NT2/D1 (cell line): ENCODE measurements at regions not wholly inside any gene's neighbourhood (a gene's known extent, or its start where the extent isn't known, plus 50 kb on each side); places are given as distances from the start of the nearest gene placed in this dataset.

Experiments
- DNase-seq: peaks from one replicate; pipeline ENCODE4 v3.0.0-alpha.2; 2011; ENCODE audit warnings: low read depth, low spot score
- H3K27me3 ChIP-seq: 2 replicates; pipeline ENCODE4 v1.6.0; 2011; ENCODE audit warnings: mild to moderate bottlenecking; ENCODE audit not compliant: insufficient read length, insufficient read depth
- H3K36me3 ChIP-seq: 2 replicates; pipeline ENCODE4 v1.6.1; 2011; ENCODE audit warnings: mild to moderate bottlenecking, low read length, mixed read lengths; ENCODE audit not compliant: insufficient read depth, insufficient read length
- H3K4me1 ChIP-seq: 2 replicates; pipeline ENCODE4 v1.5.1; 2011; ENCODE audit not compliant: insufficient read depth, insufficient read length
- H3K4me3 ChIP-seq: 2 replicates; pipeline ENCODE4 v1.5.1; 2011; ENCODE audit warnings: low read depth; ENCODE audit not compliant: insufficient read length
- H3K9ac ChIP-seq: 2 replicates; pipeline ENCODE4 v1.6.0; 2011; ENCODE audit warnings: low read depth; ENCODE audit not compliant: insufficient read length
- H3K9me3 ChIP-seq: 2 replicates; pipeline ENCODE4 v1.5.1; 2011; ENCODE audit warnings: mild to moderate bottlenecking, low read length; ENCODE audit not compliant: insufficient read depth
- SUZ12 ChIP-seq: IDR thresholded peaks from 2 replicates; pipeline ENCODE4 v1.6.1; 2011; ENCODE audit not compliant: insufficient read length, insufficient read depth; ENCODE audit errors: extremely low read depth
- YY1 ChIP-seq: IDR thresholded peaks from 2 replicates; pipeline ENCODE4 v1.6.1; 2011; ENCODE audit not compliant: insufficient read length, insufficient read depth
- ZNF274 ChIP-seq: IDR thresholded peaks from 2 replicates; pipeline ENCODE4 v1.6.1; 2011; ENCODE audit warnings: mild to moderate bottlenecking, low read depth, low read length

GRCh38 chr6:82646231-82646615 lies 282.6 kb downstream of the TPBG start:
- no peak for DNase-seq
- Histone ChIP-seq H3K9me3 (no peaks in the 10 kb centered on the region), H3K27me3 (no peaks in the 10 kb centered on the region), H3K4me3 (no peak overlapping the region), H3K9ac (no peak overlapping the region), H3K4me1 (no peaks in the 10 kb centered on the region), H3K36me3 (no peaks in the 10 kb centered on the region)
- no peak for TF ChIP-seq SUZ12

GRCh38 chr6:82651845-82652335 lies 288.3 kb downstream of the TPBG start:
- Histone ChIP-seq H3K36me3 (no peaks in the 10 kb centered on the region), H3K9ac (no peak overlapping the region), H3K4me1 (no peaks in the 10 kb centered on the region), H3K4me3 (no peak overlapping the region), H3K27me3 (no peaks in the 10 kb centered on the region), H3K9me3 (no peaks in the 10 kb centered on the region)
- no peak for DNase-seq
- no peak for TF ChIP-seq ZNF274
- no peak for TF ChIP-seq YY1
- no peak for TF ChIP-seq SUZ12

- H3K4me1 ChIP-seq: no peaks in the 10 kb centered on the region
- H3K36me3 ChIP-seq: no peaks in the 10 kb centered on the region
- DNase-seq: no peak
- no peak overlapping the region for H3K4me3 ChIP-seq
- no peak overlapping the region for H3K9ac ChIP-seq
- no peaks in the 10 kb centered on the region for H3K27me3 ChIP-seq
- peaks cover 4% of the 10 kb centered on the region; the same call in 1 of the 2 replicates for H3K9me3 ChIP-seq
- no peak for TF ChIP-seq ZNF274
- TF ChIP-seq SUZ12: no peak
- TF ChIP-seq YY1: no peak
Observed at GRCh38 chr6:82679232-82679631, 315.6 kb downstream of the TPBG start.

- Histone ChIP-seq H3K4me3 (no peak overlapping the region), H3K27me3 (no peaks in the 10 kb centered on the region), H3K36me3 (no peaks in the 10 kb centered on the region), H3K9ac (no peak overlapping the region), H3K9me3 (peaks cover 4% of the 10 kb centered on the region; the same call in 1 of the 2 replicates), H3K4me1 (no peaks in the 10 kb centered on the region)
- no peak for TF ChIP-seq YY1
- TF ChIP-seq SUZ12: no peak
- TF ChIP-seq ZNF274: no peak
- DNase-seq: no peak
Observed at GRCh38 chr6:82680192-82680591, 316.6 kb downstream of the TPBG start.

- no peak for DNase-seq
- TF ChIP-seq ZNF274 (no peak), YY1 (no peak), SUZ12 (no peak)
- no peak overlapping the region for H3K9ac ChIP-seq
- H3K9me3 ChIP-seq: peaks cover 4% of the 10 kb centered on the region; the same call in 1 of the 2 replicates
- H3K4me1 ChIP-seq: no peaks in the 10 kb centered on the region
- no peaks in the 10 kb centered on the region for H3K27me3 ChIP-seq
- H3K36me3 ChIP-seq: no peaks in the 10 kb centered on the region
- H3K4me3 ChIP-seq: no peak overlapping the region
Observed at GRCh38 chr6:82681119-82681714, 317.6 kb downstream of the TPBG start.

GRCh38 chr6:82686719-82687118 lies 323.1 kb downstream of the TPBG start:
- DNase-seq: no peak
- H3K4me1 ChIP-seq: no peaks in the 10 kb centered on the region
- no peak overlapping the region for H3K9ac ChIP-seq
- no peak overlapping the region for H3K4me3 ChIP-seq
- H3K9me3 ChIP-seq: no peaks in the 10 kb centered on the region
- no peaks in the 10 kb centered on the region for H3K36me3 ChIP-seq
- H3K27me3 ChIP-seq: no peaks in the 10 kb centered on the region
- TF ChIP-seq SUZ12 (no peak), ZNF274 (no peak), YY1 (no peak)

- no peak overlapping the region for H3K4me3 ChIP-seq
- no peak for DNase-seq
- H3K4me1 ChIP-seq: no peaks in the 10 kb centered on the region
- H3K9me3 ChIP-seq: no peaks in the 10 kb centered on the region
- no peak for TF ChIP-seq SUZ12
- H3K36me3 ChIP-seq: no peaks in the 10 kb centered on the region
- H3K27me3 ChIP-seq: no peaks in the 10 kb centered on the region
- no peak overlapping the region for H3K9ac ChIP-seq
Observed at GRCh38 chr6:82687855-82688254, 324.2 kb downstream of the TPBG start.
